Spleen (tissue), 11 donors: ENCODE measurements at regions not wholly inside any gene's neighbourhood (a gene's known extent, or its start where the extent isn't known, plus 50 kb on each side); places are given as distances from the start of the nearest gene placed in this dataset.
A peak's percentile ranks its signal among the peaks of the same experiment; 100 is the strongest.

ENCODE experiments used
- DNase-seq: peaks from one replicate; pipeline ENCODE4 v3.0.0-alpha.2; 2020
- H3K27ac ChIP-seq, 8 donors: fragments of 200-600 bp; sonication (generic) in 7 of 8; 1 replicate in 4 of 8; 2 replicates in 4 of 8; pipeline versions ENCODE4 v1.5.0 to v1.8.0; 2016 to 2021; ENCODE audit warnings: inconsistent platforms in 4 of 8, mild to moderate bottlenecking in 4 of 8, moderate library complexity in 1 of 8
- H3K27me3 ChIP-seq, 7 donors: fragments of 200-600 bp; sonication (generic) in 6 of 7; replicated peaks in 1 of 7; 1 replicate in 4 of 7; 2 replicates in 3 of 7; pipeline versions ENCODE4 v1.5.0 to v1.8.0; 2016 to 2021; ENCODE audit warnings: inconsistent platforms in 3 of 7, mild to moderate bottlenecking in 1 of 7
- H3K36me3 ChIP-seq, 6 donors: fragments of 200-600 bp; sonication (generic) in 5 of 6; 1 replicate in 4 of 6; 2 replicates in 2 of 6; pipeline versions ENCODE4 v1.5.0 to v1.8.0; 2016 to 2021; ENCODE audit warnings: inconsistent platforms in 2 of 6
- H3K4me1 ChIP-seq, 6 donors: fragments of 200-600 bp; sonication (generic) in 5 of 6; 1 replicate in 3 of 6; 2 replicates in 3 of 6; pipeline versions ENCODE4 v1.5.0 to v1.8.0; 2016 to 2021; ENCODE audit warnings: inconsistent platforms in 3 of 6
- H3K4me3 ChIP-seq, 8 donors: fragments of 200-600 bp; sonication (generic) in 7 of 8; 1 replicate in 4 of 8; 2 replicates in 4 of 8; pipeline versions ENCODE4 v1.5.0 to v1.8.0; 2016 to 2021; ENCODE audit warnings: inconsistent platforms in 4 of 8, mild to moderate bottlenecking in 4 of 8, moderate library complexity in 2 of 8
- H3K9me3 ChIP-seq, 8 donors: fragments of 200-600 bp; sonication (generic) in 7 of 8; 1 replicate in 4 of 8; 2 replicates in 4 of 8; pipeline versions ENCODE4 v1.5.0 to v1.8.0; 2016 to 2021; ENCODE audit warnings: inconsistent platforms in 4 of 8
- POLR2A ChIP-seq, 3 donors: fragments of 450-650 bp; IDR thresholded peaks; one replicate each; pipeline ENCODE4 v1.5.1; 2017; ENCODE audit warnings: antibody characterized with exemption in 3 of 3, mild to moderate bottlenecking in 1 of 3
- POLR2AphosphoS5 ChIP-seq, 3 donors: sonication (generic); formaldehyde crosslinking; IDR thresholded peaks; one replicate each; pipeline ENCODE4 v1.5.1; 2017; ENCODE audit warnings: antibody characterized with exemption in 3 of 3
- WGBS, 5 donors: extraction: QIAGEN DNeasy Blood & Tissue Kit in 3 of 5; methylation state at CpG; one replicate each; pipeline versions ENCODE4 v1.1.5 to v1.1.7; 2013 to 2018; 5-methylcytosine and 5-hydroxymethylcytosine counted together
- intact Hi-C: fragments of 100-400 bp; cut with DNase I; formaldehyde crosslinking; loops from one replicate; pipeline ENCODE4 v1.15.0; 2023; ENCODE audit warnings: low total_unique reads
- TF ChIP-seq, protein P1 (sequence below), 11 experiments: fragments of 200-600 bp in 7 of 11; fragments of 450-650 bp in 4 of 11; sonication (generic) in 4 of 11; IDR thresholded peaks in 8 of 11; conservative IDR thresholded peaks in 3 of 11; 1 replicate in 7 of 11; 2 replicates in 4 of 11; pipeline versions ENCODE4 v1.4.0 to v1.8.0; 2016 to 2021; ENCODE audit warnings: antibody characterized with exemption in 11 of 11, inconsistent platforms in 4 of 11, mild to moderate bottlenecking in 1 of 11
- donor health status: healthy with polysubstance abuse.
- donor health status: DM: no; HTN: no; CAD: no; lungs with moderate emphysema.
- donor health status: DM: no; HTN: no; CAD: no.
- donor health status: Bipolar disorder and iron deficiency.
- donor health status: healthy.
- donor health status: DM: no; HTN: no; CAD: no.
- donor health status: DM: yes; HTN: yes; CAD: no.

DNA sequence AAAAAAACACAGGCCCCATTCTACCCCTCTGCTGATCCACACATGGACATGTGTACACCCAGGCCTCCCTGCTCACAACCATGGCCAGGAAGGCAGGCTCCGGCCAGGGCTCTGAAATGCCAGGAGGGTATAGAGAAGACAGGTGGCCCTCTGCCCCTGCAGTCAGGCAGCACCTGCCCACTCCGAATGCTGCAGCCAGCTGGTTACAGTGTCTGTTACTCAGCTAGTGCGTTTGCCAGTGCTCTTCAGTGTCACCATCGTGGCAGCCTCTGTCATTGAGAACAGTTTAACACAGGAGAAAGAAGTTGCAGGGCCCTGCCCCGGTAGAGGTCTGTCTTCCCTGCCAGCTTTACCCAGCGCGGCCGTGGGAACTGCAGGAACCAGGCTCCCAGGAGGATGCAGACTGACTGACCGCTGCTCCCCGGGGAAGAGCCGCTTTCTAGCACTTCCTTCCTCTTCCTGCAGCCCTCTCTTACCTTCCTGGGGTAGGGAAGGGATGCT lies 128.8 kb upstream of the FAM20C start:
- Histone ChIP-seq H3K36me3 (no peaks in the 10 kb centered on the region), H3K27me3 (no peaks in the 10 kb centered on the region), H3K9me3 (no peaks in the 10 kb centered on the region), H3K4me1 (peaks cover 0 to 22% (median 12%) of the 10 kb centered on the region in 6 donors), H3K4me3 (no peak overlapping the region), H3K27ac (peak overlapping the region in 2 of 8 donors; percentile 5 to 45)
- 22 to 39% (median 28%) methylated on average over 10 to 11 of the region's 11 CpGs for WGBS, 5 donors
- no peak for TF ChIP-seq POLR2A (IDR thresholded peaks at IDR 0.05)
- no peak for TF ChIP-seq POLR2AphosphoS5 (IDR thresholded peaks at IDR 0.05)
- TF ChIP-seq, protein P1, sequence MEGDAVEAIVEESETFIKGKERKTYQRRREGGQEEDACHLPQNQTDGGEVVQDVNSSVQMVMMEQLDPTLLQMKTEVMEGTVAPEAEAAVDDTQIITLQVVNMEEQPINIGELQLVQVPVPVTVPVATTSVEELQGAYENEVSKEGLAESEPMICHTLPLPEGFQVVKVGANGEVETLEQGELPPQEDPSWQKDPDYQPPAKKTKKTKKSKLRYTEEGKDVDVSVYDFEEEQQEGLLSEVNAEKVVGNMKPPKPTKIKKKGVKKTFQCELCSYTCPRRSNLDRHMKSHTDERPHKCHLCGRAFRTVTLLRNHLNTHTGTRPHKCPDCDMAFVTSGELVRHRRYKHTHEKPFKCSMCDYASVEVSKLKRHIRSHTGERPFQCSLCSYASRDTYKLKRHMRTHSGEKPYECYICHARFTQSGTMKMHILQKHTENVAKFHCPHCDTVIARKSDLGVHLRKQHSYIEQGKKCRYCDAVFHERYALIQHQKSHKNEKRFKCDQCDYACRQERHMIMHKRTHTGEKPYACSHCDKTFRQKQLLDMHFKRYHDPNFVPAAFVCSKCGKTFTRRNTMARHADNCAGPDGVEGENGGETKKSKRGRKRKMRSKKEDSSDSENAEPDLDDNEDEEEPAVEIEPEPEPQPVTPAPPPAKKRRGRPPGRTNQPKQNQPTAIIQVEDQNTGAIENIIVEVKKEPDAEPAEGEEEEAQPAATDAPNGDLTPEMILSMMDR (IDR thresholded peaks at IDR 0.05 in 8 of 11, conservative IDR thresholded peaks at IDR 0.05 in 3 of 11): no peak
- intact Hi-C loops: no loop called here
- peak; percentile 76 for DNase-seq

DNA sequence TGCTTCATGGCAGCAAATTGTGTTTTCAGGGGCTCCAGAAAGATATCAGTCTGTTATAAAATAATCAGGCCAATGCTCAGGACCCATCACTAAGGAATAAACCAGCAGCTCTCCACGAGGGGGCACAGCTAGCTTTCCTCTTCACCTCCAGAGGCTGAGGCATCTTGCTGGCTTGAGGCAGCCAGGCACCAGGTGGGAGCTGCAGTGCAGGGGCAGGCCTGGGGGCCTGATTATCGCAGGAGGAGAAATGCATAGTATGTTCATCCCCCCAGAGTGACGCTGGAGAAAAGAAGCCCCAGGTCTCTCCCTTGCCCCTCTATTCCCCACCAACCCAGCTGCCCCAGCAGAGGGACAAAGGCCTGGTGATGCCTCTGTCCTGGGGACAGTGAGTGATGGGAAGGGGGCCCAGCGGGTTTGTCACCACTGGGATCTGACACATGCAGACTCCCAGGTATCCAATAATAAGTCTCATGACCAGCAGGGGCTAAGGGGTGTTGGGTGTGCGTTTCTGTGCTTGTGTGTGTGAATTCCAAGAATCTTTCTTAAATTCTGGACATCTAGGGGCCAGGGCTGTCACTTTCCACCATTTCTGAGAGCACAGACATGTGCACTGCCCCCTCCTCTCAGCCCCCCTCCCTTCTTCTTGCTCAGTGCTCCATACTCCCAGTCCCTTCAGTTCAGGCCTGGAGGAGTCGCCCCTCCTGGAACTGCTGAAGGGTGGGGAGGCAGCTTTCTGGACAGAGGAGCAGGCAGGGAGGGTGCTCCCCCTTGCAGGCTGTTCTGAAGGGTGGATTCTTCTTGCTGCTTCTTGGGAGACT lies 128.1 kb upstream of the FAM20C start:
- no peak for TF ChIP-seq POLR2A (IDR thresholded peaks at IDR 0.05)
- TF ChIP-seq, protein P1 (IDR thresholded peaks at IDR 0.05 in 8 of 11, conservative IDR thresholded peaks at IDR 0.05 in 3 of 11): peak in 5 of 11 experiments; percentile 22 to 38 (median 29)
- no peak overlapping the region for H3K4me3 ChIP-seq
- peak; percentile 62 for DNase-seq
- no peaks in the 10 kb centered on the region for H3K9me3 ChIP-seq
- no peaks in the 10 kb centered on the region for H3K36me3 ChIP-seq
- 60 to 74% (median 72%) methylated on average over 5 to 6 of the region's 6 CpGs for WGBS, 5 donors
- H3K27me3 ChIP-seq: no peaks in the 10 kb centered on the region
- H3K4me1 ChIP-seq: peaks cover 0 to 22% (median 12%) of the 10 kb centered on the region in 6 donors
- H3K27ac ChIP-seq: peak overlapping the region in 1 of 8 donors; percentile 45
- intact Hi-C loops: no loop called here

DNA sequence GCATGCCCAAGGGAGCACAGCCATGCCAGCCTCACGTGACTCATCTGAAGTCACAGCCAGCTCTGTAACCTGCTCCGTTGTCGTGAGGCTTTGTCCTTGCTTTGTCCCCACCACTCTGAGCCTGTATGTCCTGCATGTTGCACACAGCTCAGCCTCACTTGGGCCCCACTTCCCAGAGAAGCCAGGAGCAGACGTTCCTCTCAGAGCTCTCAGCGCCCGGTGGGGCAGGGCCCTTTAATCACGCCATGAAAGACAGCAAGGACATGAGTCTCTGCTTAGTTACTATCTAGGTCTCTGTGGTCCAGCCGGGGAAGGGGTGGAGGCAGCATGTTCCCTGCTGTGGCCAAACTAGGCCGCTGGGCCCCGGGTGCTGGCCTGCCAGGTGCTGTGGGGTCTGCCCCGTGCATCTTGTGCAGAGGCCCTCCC lies 127.4 kb upstream of the FAM20C start:
- no peak overlapping the region for H3K27ac ChIP-seq
- no peak overlapping the region for H3K4me3 ChIP-seq
- H3K27me3 ChIP-seq: no peaks in the 10 kb centered on the region
- peaks cover 0 to 22% (median 12%) of the 10 kb centered on the region in 6 donors for H3K4me1 ChIP-seq
- peak; percentile 47 for DNase-seq
- TF ChIP-seq POLR2AphosphoS5 (IDR thresholded peaks at IDR 0.05): no peak
- WGBS, 5 donors: 78 to 91% (median 87%) methylated on average over 7 to 11 of the region's 11 CpGs
- intact Hi-C loops: no loop called here
- H3K36me3 ChIP-seq: no peaks in the 10 kb centered on the region
- no peaks in the 10 kb centered on the region for H3K9me3 ChIP-seq

DNA sequence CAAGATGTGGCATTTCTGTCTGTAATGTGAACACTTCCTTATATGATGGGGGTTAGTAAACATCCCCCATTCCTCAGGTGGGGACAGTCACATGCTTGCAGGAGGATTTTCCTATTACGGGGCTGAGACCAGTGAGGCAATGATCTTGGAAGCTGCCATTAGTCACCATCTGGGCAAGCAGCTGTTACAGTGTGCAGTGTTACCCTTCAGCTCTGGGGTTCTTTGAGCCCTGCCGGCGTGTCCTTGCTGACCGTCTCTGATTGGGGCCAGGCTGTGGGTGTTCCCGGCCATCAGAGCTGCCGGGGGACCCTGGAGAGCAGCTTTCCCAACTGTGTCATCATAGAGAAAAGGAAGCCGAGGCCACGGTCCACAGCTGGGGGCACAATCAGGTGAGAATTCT lies 126.8 kb upstream of the FAM20C start:
- no peak for TF ChIP-seq POLR2A (IDR thresholded peaks at IDR 0.05)
- TF ChIP-seq, protein P1 (IDR thresholded peaks at IDR 0.05 in 8 of 11, conservative IDR thresholded peaks at IDR 0.05 in 3 of 11): no peak
- 69 to 90% (median 81%) methylated on average over 8 of the region's 8 CpGs for WGBS, 5 donors
- Histone ChIP-seq H3K4me3 (no peak overlapping the region), H3K27ac (no peak overlapping the region), H3K9me3 (no peaks in the 10 kb centered on the region), H3K27me3 (no peaks in the 10 kb centered on the region), H3K4me1 (peaks cover 0 to 22% (median 12%) of the 10 kb centered on the region in 6 donors), H3K36me3 (no peaks in the 10 kb centered on the region)
- no peak for DNase-seq
- intact Hi-C loops: no loop called here
